ENCODE measurements at regions not wholly inside any gene's neighbourhood (a gene's known extent, or its start where the extent isn't known, plus 50 kb on each side); places are given as distances from the start of the nearest gene placed in this dataset.

GRCh38 chr12:5123921-5124320 lies 80.2 kb downstream of the KCNA5 start:
- H3K36me3 ChIP-seq (replicated peaks in 1 of 2; ENCODE audit: insufficient read depth in 1 of 2, low read depth in 2 of 2): no peaks in the 10 kb centered on the region
- 71 to 80% methylated on average over 2 of the region's 2 CpGs for WGBS, 2 donors
- intact Hi-C loops (cut with DNase I): no loop called here
- ATAC-seq (no peak), DNase-seq (no peak)
- H3K4me3 ChIP-seq: no peak overlapping the region
- no peaks in the 10 kb centered on the region for H3K27me3 ChIP-seq
- no peak overlapping the region for H3K27ac ChIP-seq
- TF ChIP-seq POLR2A (IDR thresholded peaks at IDR 0.05) (no peak), CTCF (IDR thresholded peaks at IDR 0.05) (no peak)
- H3K9me3 ChIP-seq: no peaks in the 10 kb centered on the region
- no peaks in the 10 kb centered on the region for H3K4me1 ChIP-seq

DNA sequence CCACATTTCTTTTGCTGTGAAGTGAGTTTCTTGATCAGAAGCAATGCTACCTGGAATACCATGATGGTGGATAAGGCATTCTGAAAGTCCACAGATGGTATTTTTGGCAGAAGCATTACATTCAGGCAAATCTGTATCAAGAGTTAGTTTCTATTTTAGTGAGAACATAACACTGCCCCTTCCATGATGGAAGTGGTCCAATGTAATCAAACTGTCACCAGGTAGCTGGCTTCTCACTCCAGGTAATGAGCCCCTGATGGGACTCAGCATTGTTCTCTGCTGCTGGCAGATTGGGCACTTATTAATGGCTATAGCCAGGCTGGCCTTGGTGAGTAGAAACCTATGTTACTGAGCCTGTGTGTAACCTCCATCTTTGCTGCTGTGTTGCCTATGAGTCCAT lies 80.7 kb downstream of the KCNA5 start:
- TF ChIP-seq CTCF (IDR thresholded peaks at IDR 0.05): no peak
- TF ChIP-seq POLR2A (IDR thresholded peaks at IDR 0.05): no peak
- no peaks in the 10 kb centered on the region for H3K4me1 ChIP-seq
- DNase-seq: peak; percentile 10 to 52 (median 40)

DNA sequence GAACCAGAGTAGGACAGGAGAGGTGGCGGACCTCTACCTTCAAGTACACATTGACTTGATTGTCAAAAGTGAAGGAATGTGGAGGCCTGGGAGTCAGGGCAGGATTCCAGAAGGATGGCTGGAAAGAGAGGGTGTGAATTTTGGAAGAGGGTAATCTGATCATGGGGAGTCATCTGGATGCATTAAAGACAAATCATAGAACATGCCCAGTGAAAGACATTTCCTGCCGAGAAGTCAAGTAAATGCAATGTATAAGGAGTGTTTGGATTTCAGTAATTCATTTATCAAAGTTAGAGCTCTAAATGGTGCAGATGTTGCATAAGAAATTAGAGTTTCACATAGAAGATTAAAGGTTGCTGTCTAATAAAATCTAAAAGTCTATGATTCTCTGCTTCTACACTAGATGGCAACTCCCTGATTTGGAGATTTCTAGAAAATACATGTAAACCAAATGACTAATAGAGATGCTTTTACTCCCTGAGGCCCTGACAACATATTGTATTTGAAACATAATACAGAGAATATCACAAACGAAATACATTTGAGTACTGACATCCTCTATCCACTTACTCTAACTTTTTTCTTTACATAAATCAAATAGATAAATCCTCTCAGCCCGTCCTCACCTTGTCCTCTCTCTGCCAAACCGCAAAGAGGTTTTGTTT lies 91.3 kb downstream of the KCNA5 start:
- no peaks in the 10 kb centered on the region for H3K4me1 ChIP-seq
- no peak overlapping the region for H3K27ac ChIP-seq
- ATAC-seq (no peak), DNase-seq (no peak)
- 69 to 70% methylated on average over 5 of the region's 5 CpGs for WGBS, 2 donors
- no peak for TF ChIP-seq CTCF (IDR thresholded peaks at IDR 0.05)
- TF ChIP-seq POLR2A (IDR thresholded peaks at IDR 0.05): no peak
- H3K4me3 ChIP-seq: no peak overlapping the region
- H3K36me3 ChIP-seq (replicated peaks in 1 of 2; ENCODE audit: insufficient read depth in 1 of 2, low read depth in 2 of 2): no peaks in the 10 kb centered on the region
- intact Hi-C loops (cut with DNase I): no loop called here
- H3K27me3 ChIP-seq: no peaks in the 10 kb centered on the region
- H3K9me3 ChIP-seq: no peaks in the 10 kb centered on the region

More for the DNA sequence above, 80.7 kb downstream of the KCNA5 start:
- Histone ChIP-seq H3K4me3 (no peak overlapping the region), H3K9me3 (no peaks in the 10 kb centered on the region), H3K36me3 (replicated peaks in 1 of 2; ENCODE audit: insufficient read depth in 1 of 2, low read depth in 2 of 2) (no peaks in the 10 kb centered on the region), H3K27me3 (no peaks in the 10 kb centered on the region), H3K27ac (no peak overlapping the region)
- ATAC-seq: peak; percentile 60
- intact Hi-C loops (cut with DNase I): no loop called here

GRCh38 chr12:5138256-5138655 lies 94.6 kb downstream of the KCNA5 start:
- no peak for ATAC-seq
- 71 to 73% methylated on average over 7 of the region's 7 CpGs for WGBS, 2 donors

More at GRCh38 chr12:5138256-5138655, 94.6 kb downstream of the KCNA5 start:
- no peaks in the 10 kb centered on the region for H3K9me3 ChIP-seq
- H3K27ac ChIP-seq: no peak overlapping the region
- TF ChIP-seq POLR2A (IDR thresholded peaks at IDR 0.05) (no peak), CTCF (IDR thresholded peaks at IDR 0.05) (no peak)
- no peak overlapping the region for H3K4me3 ChIP-seq
- no peaks in the 10 kb centered on the region for H3K27me3 ChIP-seq
- no peaks in the 10 kb centered on the region for H3K36me3 ChIP-seq (replicated peaks in 1 of 2; ENCODE audit: insufficient read depth in 1 of 2, low read depth in 2 of 2)
- intact Hi-C loops (cut with DNase I): no loop called here
- no peak for DNase-seq
- no peaks in the 10 kb centered on the region for H3K4me1 ChIP-seq
